WERI-Rb-1 (cell line): ENCODE measurements at regions not wholly inside any gene's neighbourhood (a gene's known extent, or its start where the extent isn't known, plus 50 kb on each side); places are given as distances from the start of the nearest gene placed in this dataset.

Source experiments
- DNase-seq: peaks from one replicate; pipeline ENCODE4 v3.0.0-alpha.2; 2020
- H3K27ac ChIP-seq: fragments of 250-450 bp; sonication (Bioruptor Pico); 2 replicates; pipeline ENCODE4 v1.5.1; 2020; ENCODE audit warnings: mild to moderate bottlenecking, moderate library complexity
- H3K27me3 ChIP-seq: fragments of 250-450 bp; sonication (Bioruptor Pico); 2 replicates; pipeline ENCODE4 v1.5.1; 2021; ENCODE audit warnings: mild to moderate bottlenecking, low read depth, moderate library complexity; ENCODE audit not compliant: insufficient read depth, severe bottlenecking
- H3K36me3 ChIP-seq: fragments of 250-450 bp; sonication (Bioruptor Pico); 2 replicates; pipeline ENCODE4 v1.5.1; 2020; ENCODE audit warnings: mild to moderate bottlenecking, moderate library complexity
- H3K4me3 ChIP-seq: 2 replicates; pipeline ENCODE4 v1.5.1; 2011; ENCODE audit warnings: low read depth, mild to moderate bottlenecking, control low read depth, low read length
- H3K9me3 ChIP-seq: fragments of 250-450 bp; sonication (Bioruptor Pico); 2 replicates; pipeline ENCODE4 v1.5.1; 2021; ENCODE audit warnings: mild to moderate bottlenecking, moderate library complexity; ENCODE audit not compliant: severe bottlenecking
- TF ChIP-seq, protein P1 (sequence below): IDR thresholded peaks from 2 replicates; pipeline ENCODE4 v1.5.1; 2011; ENCODE audit warnings: low read depth, mild to moderate bottlenecking, control low read depth, inconsistent platforms, low read length

DNA sequence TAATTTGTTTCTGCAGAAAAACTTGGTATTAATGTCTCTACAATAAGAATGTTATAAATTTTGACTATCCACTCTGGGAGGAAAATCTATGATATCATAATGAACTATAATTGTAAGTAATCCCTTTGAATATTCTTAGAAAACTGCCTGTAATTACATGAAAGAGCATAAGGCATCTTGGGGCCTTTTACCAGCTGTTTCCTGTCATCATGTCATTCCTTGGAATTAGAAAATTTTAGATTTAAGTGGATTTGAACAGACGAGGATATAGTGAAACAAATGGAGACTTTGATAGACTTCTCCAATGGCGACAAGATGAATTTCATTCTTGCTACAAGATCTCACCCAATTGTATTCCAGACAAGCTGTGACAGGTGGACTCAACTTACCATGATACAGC is 423.4 kb upstream of the FLRT2 start:
- TF ChIP-seq, protein P1, sequence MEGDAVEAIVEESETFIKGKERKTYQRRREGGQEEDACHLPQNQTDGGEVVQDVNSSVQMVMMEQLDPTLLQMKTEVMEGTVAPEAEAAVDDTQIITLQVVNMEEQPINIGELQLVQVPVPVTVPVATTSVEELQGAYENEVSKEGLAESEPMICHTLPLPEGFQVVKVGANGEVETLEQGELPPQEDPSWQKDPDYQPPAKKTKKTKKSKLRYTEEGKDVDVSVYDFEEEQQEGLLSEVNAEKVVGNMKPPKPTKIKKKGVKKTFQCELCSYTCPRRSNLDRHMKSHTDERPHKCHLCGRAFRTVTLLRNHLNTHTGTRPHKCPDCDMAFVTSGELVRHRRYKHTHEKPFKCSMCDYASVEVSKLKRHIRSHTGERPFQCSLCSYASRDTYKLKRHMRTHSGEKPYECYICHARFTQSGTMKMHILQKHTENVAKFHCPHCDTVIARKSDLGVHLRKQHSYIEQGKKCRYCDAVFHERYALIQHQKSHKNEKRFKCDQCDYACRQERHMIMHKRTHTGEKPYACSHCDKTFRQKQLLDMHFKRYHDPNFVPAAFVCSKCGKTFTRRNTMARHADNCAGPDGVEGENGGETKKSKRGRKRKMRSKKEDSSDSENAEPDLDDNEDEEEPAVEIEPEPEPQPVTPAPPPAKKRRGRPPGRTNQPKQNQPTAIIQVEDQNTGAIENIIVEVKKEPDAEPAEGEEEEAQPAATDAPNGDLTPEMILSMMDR = no peak
- H3K27me3 ChIP-seq = no peaks in the 10 kb centered on the region
- no peak for DNase-seq
- H3K9me3 ChIP-seq = peaks cover 4% of the 10 kb centered on the region
- H3K36me3 ChIP-seq = no peaks in the 10 kb centered on the region
- no peak overlapping the region for H3K4me3 ChIP-seq
- H3K27ac ChIP-seq = no peak overlapping the region

DNA sequence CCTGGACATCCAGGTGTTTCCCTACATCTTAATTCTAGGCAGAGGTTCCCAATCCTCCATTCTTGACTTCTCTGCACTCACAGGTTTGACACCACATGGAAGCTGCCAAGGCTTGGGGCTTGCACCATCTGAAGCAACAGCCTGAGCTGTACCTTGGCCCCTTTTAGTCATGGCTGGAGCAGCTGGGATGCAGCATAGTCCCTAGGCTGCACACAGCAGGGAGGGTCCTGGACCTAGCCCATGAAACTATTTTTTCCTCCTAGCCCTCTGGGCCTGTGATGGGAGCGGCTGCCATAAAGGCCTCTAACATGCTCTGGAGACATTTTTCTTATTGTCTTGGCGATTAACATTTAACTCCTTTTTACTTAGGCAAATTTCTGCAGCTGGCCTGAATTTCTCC is 417.2 kb upstream of the FLRT2 start:
- H3K36me3 ChIP-seq = no peaks in the 10 kb centered on the region
- H3K9me3 ChIP-seq = peaks cover 11% of the 10 kb centered on the region
- TF ChIP-seq, protein P1 = no peak
- no peak for DNase-seq
- H3K4me3 ChIP-seq = no peak overlapping the region
- H3K27ac ChIP-seq = no peak overlapping the region
- no peaks in the 10 kb centered on the region for H3K27me3 ChIP-seq

DNA sequence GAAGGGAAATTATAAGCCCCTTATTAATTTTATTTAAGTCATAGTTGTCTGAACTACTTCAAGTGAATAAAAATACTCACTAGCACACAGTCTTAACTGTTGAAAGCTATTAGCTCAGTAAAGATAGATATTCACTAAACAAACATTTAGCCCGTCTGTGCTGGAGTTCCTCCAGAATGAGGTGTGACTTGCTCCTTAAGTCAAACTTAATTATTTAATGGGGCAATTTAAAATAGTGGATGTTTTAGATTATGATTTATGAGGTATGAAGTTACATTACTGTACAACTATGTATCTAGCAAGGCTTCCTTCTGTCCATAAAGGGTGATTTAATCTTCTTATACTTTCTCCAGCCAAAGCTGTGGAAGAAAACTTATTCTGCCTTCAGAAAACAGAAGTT is 414.0 kb upstream of the FLRT2 start:
- no peaks in the 10 kb centered on the region for H3K27me3 ChIP-seq
- no peak for DNase-seq
- H3K9me3 ChIP-seq = peaks cover 9% of the 10 kb centered on the region
- TF ChIP-seq, protein P1 = no peak
- no peaks in the 10 kb centered on the region for H3K36me3 ChIP-seq
- H3K27ac ChIP-seq = no peak overlapping the region
- H3K4me3 ChIP-seq = no peak overlapping the region

DNA sequence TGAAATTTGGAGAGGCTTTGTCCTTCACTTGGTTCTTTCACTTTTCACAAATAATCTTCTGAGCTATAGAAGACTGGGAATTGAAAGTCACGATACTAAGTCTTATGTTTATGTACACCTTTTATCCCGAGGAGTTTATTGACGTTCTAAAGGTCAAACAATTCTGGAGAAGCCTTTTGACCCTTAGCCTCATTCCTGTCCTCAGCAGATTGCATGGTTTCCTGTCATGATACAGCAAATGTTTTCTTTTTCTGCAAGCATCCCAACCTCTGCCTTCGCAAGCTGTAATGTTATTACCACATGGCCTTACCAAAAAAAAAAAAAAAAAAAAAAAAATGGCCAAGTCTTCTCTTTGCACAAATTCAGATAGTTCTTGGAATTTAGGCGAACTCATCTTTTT is 411.7 kb upstream of the FLRT2 start:
- Histone ChIP-seq H3K27ac (no peak overlapping the region), H3K27me3 (no peaks in the 10 kb centered on the region), H3K4me3 (no peak overlapping the region), H3K9me3 (no peaks in the 10 kb centered on the region), H3K36me3 (no peaks in the 10 kb centered on the region)
- DNase-seq = no peak
- TF ChIP-seq, protein P1 = no peak

DNA sequence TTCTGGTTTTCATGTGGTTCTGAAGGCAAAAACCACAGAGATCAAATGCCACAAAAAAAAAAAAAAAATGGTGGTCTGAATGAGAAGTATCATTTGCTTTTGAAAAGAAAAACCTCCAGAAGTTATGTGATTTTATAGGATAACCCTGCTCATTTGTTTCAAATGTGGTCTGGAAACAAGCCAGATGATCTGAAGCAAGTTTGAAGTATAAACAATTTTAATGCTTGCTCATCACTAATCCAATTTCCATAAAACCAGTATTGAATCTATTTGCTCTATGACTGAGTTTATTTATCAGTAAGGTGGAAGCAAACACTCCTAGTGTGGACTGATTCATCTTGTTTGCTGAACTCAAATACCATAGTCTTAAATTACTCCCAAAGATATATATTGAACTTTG is 407.3 kb upstream of the FLRT2 start:
- Histone ChIP-seq H3K9me3 (no peaks in the 10 kb centered on the region), H3K27me3 (no peaks in the 10 kb centered on the region), H3K27ac (no peak overlapping the region), H3K4me3 (no peak overlapping the region), H3K36me3 (no peaks in the 10 kb centered on the region)
- TF ChIP-seq, protein P1 = no peak
- no peak for DNase-seq

DNA sequence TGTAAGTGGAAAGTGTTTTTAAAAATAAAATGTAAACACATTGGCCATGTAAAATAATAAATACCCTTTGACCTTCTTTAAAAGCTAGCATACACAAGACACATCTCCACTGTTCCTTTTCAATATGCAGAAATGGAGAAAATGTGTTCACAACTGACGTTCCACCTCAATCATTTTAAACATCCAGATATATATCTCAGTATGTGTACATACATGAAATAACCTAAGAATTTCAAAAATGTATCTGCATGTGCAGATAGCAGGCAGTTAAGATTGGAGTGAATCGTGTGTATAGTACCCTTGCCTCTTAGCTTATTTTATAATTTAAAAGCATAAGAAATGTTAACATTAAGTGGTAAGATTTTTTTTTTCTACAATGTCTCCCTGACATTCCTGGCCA is 406.2 kb upstream of the FLRT2 start:
- Histone ChIP-seq H3K9me3 (no peaks in the 10 kb centered on the region), H3K4me3 (no peak overlapping the region), H3K36me3 (no peaks in the 10 kb centered on the region)

More for the DNA sequence above, 406.2 kb upstream of the FLRT2 start:
- no peak for DNase-seq
- TF ChIP-seq, protein P1 = no peak
- Histone ChIP-seq H3K27me3 (no peaks in the 10 kb centered on the region), H3K27ac (no peak overlapping the region)
